HUES48 (cell line): ENCODE measurements at regions not wholly inside any gene's neighbourhood (a gene's known extent, or its start where the extent isn't known, plus 50 kb on each side); places are given as distances from the start of the nearest gene placed in this dataset.

ENCODE experiments used
- H3K27ac ChIP-seq: one replicate; pipeline ENCODE4 v1.7.0; 2013; ENCODE audit warnings: low read depth, low read length, inconsistent platforms
- H3K27me3 ChIP-seq: 2 replicates; pipeline ENCODE4 v1.6.1; 2013; ENCODE audit warnings: mild to moderate bottlenecking, low read length; ENCODE audit not compliant: control insufficient read depth, insufficient read depth
- H3K36me3 ChIP-seq: 2 replicates; pipeline ENCODE4 v1.6.1; 2013; ENCODE audit warnings: low read length; ENCODE audit not compliant: control insufficient read depth, insufficient read depth
- H3K4me1 ChIP-seq: 2 replicates; pipeline ENCODE4 v1.6.1; 2013; ENCODE audit warnings: mild to moderate bottlenecking, low read length; ENCODE audit not compliant: control insufficient read depth, insufficient read depth
- H3K4me3 ChIP-seq: 2 replicates; pipeline ENCODE4 v1.5.1; 2013; ENCODE audit warnings: mild to moderate bottlenecking, low read depth, low read length
- H3K9ac ChIP-seq: 2 replicates; pipeline ENCODE4 v1.6.1; 2013; ENCODE audit warnings: mild to moderate bottlenecking, low read depth, low read length, moderate library complexity
- H3K9me3 ChIP-seq: 2 replicates; pipeline ENCODE4 v1.6.1; 2013; ENCODE audit warnings: low read length; ENCODE audit not compliant: control insufficient read depth, insufficient read depth

DNA sequence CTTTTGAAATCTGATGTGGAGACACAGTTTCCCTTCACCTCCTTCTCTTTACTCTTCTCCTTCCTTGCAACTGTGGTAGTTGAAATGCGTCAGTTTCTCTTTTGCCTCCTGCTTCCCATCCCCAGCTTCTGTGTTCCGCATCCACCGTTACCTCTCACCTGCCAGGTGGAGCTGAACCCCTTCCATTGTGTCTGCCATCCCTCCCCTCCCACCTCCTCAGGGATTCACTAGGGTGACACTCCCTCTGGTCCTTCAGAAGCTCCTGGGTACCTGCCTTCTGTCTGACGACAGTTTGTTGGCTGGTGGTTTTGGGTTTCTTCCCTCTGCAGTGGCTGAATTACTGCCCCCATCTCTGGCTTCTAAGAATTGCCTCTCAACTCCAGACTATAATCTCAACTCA lies 132.1 kb downstream of the SLC24A2 start:
- H3K9ac ChIP-seq, result no peak overlapping the region
- H3K27ac ChIP-seq, result no peak overlapping the region
- no peaks in the 10 kb centered on the region for H3K36me3 ChIP-seq
- H3K4me1 ChIP-seq, result peaks cover 10% of the 10 kb centered on the region
- no peak overlapping the region for H3K4me3 ChIP-seq
- H3K27me3 ChIP-seq, result no peaks in the 10 kb centered on the region
- no peaks in the 10 kb centered on the region for H3K9me3 ChIP-seq

DNA sequence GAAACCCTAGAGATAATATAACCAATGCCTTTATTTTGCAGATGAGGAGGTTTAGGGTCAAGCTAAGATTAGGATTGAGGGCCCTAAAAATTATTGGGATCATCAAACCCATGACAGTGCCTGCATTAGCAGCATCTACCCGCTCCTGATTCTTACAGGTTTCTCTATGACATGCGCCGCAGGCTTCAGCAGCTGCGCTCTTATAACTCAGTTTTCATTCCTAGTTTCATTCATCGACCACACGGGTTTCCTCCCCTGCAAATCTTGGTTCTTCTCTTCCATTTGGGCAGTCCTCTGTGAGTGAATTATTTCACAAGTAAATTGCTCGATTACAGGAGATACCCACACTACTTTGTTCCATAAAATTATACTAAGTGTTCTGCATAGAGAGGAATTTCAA lies 137.2 kb downstream of the SLC24A2 start:
- Histone ChIP-seq H3K9ac (no peak overlapping the region), H3K4me1 (peaks cover 6% of the 10 kb centered on the region), H3K9me3 (no peaks in the 10 kb centered on the region), H3K36me3 (no peaks in the 10 kb centered on the region), H3K4me3 (no peak overlapping the region), H3K27ac (no peak overlapping the region), H3K27me3 (no peaks in the 10 kb centered on the region)

DNA sequence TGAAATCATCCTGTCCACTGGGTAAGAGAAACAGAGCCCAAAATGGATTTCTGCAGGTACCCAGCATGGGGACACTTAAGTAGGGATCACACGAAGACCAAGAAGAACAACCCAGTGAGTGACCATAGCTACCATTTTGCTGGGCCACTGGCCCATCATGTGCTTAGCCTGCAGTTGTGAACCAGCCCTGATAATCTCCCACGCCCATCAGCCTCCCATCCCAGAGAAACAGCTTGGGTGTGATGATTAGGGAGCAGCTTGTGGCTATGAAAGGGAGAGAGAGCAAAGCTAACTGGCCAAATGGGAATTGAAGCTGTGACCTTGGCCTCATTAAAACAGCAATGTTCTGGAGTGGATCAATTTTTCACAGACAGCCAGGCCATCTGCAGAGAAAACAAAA lies 138.5 kb downstream of the SLC24A2 start:
- H3K9ac ChIP-seq, result no peak overlapping the region
- no peaks in the 10 kb centered on the region for H3K4me1 ChIP-seq
- no peak overlapping the region for H3K4me3 ChIP-seq
- H3K27me3 ChIP-seq, result no peaks in the 10 kb centered on the region
- H3K27ac ChIP-seq, result no peak overlapping the region
- H3K9me3 ChIP-seq, result no peaks in the 10 kb centered on the region
- no peaks in the 10 kb centered on the region for H3K36me3 ChIP-seq

DNA sequence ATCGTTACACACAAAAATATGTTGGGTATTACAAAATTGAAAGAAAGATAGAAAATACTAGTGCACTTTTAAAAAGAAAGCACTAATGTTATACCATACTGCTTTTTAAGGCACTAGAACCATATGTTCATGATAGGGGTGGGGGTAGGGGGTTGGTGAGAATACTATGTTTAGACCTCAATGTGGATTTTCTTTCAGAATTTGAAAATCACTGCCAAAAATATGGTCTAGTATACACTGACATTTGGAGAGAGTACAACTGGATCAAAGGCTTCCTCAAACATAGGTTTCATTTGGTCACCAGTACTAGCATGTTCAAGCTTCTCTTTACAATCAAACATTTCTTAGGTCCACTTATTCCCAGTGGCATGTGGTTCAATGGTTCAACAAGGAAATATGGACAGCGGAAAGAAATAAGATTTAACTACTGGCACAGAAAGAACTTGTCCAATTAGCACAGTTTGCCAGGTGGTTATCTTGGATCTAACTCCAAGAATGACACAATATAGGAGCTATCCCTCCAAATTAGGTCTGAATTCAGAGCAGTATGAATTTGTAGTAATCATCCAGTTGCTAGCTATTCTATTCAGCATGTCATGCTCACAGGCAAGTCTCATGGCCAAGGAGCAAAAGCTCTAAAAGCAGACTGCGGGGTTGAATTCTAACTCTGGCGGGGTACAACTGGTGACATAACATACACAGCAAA lies 139.3 kb downstream of the SLC24A2 start:
- no peaks in the 10 kb centered on the region for H3K9me3 ChIP-seq
- H3K27me3 ChIP-seq, result no peaks in the 10 kb centered on the region

DNA sequence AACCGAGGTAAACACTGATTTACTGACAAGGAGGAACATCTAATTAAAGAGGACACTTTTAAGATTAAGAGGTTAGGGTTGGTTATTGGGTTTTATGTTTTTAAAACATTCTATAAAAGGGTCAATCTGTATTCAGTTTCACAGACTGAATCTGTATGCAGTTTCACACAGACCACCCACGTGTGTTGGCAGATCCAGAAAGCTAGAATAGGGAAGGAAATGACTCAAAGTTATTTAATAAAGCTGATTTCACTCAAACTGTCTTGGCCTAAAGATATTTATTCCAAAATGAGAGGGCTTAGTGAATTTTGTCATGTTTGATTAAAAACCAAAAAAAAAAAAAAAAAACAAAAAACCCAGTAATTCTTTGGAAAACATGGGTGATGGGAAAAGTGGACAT lies 140.2 kb downstream of the SLC24A2 start:
- Histone ChIP-seq H3K9me3 (no peaks in the 10 kb centered on the region), H3K4me3 (no peak overlapping the region), H3K36me3 (no peaks in the 10 kb centered on the region), H3K27me3 (no peaks in the 10 kb centered on the region), H3K4me1 (no peaks in the 10 kb centered on the region), H3K9ac (no peak overlapping the region), H3K27ac (no peak overlapping the region)

More for the DNA sequence above, 139.3 kb downstream of the SLC24A2 start:
- Histone ChIP-seq H3K9ac (no peak overlapping the region), H3K4me1 (no peaks in the 10 kb centered on the region), H3K4me3 (no peak overlapping the region), H3K27ac (no peak overlapping the region), H3K36me3 (no peaks in the 10 kb centered on the region)

DNA sequence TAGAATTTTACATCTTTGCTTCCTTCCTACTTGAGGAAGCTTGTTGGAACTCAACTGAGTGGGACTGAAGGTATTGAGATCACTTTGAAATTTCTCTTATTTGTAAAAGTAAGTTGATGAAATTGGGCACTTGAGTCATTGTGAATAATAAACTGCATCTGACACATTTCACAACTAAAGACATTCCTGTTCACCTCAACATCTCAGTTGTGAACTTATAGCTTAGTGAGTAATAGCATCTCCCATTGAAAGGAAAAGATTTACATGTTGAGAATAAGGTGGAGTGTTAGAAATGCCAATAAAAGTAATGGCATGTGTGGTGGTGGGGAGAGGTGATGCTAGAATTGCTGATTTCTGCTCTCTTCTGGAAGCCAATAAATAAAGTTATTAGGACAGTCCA lies 145.0 kb downstream of the SLC24A2 start:
- no peaks in the 10 kb centered on the region for H3K9me3 ChIP-seq

DNA sequence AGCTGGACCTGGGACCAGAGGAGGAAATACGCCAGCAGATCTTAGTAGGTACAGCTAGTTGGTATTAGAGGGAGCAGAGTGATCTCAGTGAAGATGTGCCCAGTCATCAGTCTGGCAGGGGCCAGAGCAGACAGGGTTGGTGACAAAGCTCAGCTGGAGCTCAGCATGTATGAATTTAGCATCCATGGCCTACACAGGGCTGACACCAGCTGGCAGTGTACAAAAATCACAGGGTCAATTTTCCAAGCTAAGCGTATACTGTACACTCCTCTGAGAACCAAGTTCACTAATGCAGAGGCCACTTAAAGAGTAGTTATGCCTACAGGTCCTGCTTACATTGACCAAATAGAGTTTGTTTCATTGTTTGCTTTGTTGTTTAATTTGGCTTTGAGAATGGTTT lies 146.6 kb downstream of the SLC24A2 start:
- H3K9me3 ChIP-seq, result no peaks in the 10 kb centered on the region
- H3K27ac ChIP-seq, result no peak overlapping the region
- no peak overlapping the region for H3K4me3 ChIP-seq
- no peak overlapping the region for H3K9ac ChIP-seq
- 0 out of 2 replicates have a peak, but pooled peaks cover 2% of the 10 kb centered on the region for H3K4me1 ChIP-seq
- H3K27me3 ChIP-seq, result no peaks in the 10 kb centered on the region
- no peaks in the 10 kb centered on the region for H3K36me3 ChIP-seq

More for the DNA sequence above, 145.0 kb downstream of the SLC24A2 start:
- Histone ChIP-seq H3K27ac (no peak overlapping the region), H3K36me3 (no peaks in the 10 kb centered on the region), H3K4me3 (no peak overlapping the region), H3K27me3 (no peaks in the 10 kb centered on the region), H3K4me1 (0 out of 2 replicates have a peak, but pooled peaks cover 2% of the 10 kb centered on the region), H3K9ac (no peak overlapping the region)

DNA sequence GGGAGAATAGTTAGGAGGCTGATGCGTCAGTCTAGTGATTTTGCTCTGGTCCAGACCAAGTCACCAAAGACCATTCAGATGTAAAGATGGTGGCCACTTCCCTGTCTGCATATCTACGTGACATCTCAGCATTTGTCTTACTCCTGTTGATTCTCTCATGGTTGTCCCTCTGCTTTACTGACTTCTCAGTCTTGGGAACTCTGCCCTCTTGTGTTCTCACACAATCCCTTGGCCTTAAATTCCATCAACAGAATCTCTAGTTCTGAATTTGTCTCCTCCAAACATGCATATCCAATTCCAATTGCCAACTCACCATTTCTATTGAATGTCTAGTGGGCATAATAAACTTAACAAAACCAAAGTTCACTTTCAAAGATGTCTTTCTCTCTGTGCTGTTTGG lies 147.8 kb downstream of the SLC24A2 start:
- Histone ChIP-seq H3K27me3 (no peaks in the 10 kb centered on the region), H3K27ac (no peak overlapping the region), H3K9ac (no peak overlapping the region), H3K4me1 (0 out of 2 replicates have a peak, but pooled peaks cover 2% of the 10 kb centered on the region), H3K4me3 (no peak overlapping the region), H3K9me3 (no peaks in the 10 kb centered on the region), H3K36me3 (no peaks in the 10 kb centered on the region)

DNA sequence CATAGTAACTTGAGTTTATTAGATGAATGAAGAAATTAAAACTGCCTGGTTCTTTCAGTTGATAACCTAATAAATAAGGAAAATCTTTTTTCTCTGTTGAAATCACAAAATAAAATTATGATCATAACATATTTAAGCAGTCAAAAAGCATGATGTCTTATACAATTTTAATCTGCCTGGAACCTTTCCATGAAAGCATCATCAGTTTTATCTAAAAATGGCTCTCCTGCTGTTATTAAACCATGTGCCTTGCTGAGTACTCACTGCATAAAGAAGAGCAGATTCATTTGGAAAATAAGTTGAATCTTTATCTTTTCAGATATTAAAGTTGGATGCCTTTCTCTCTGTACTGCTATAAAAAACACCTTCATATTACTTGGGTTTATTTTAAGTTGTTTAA lies 148.8 kb downstream of the SLC24A2 start:
- no peak overlapping the region for H3K9ac ChIP-seq
- no peaks in the 10 kb centered on the region for H3K27me3 ChIP-seq
- H3K4me1 ChIP-seq, result 0 out of 2 replicates have a peak, but pooled peaks cover 2% of the 10 kb centered on the region
- no peak overlapping the region for H3K27ac ChIP-seq
- no peaks in the 10 kb centered on the region for H3K36me3 ChIP-seq
- H3K4me3 ChIP-seq, result no peak overlapping the region
- H3K9me3 ChIP-seq, result no peaks in the 10 kb centered on the region

DNA sequence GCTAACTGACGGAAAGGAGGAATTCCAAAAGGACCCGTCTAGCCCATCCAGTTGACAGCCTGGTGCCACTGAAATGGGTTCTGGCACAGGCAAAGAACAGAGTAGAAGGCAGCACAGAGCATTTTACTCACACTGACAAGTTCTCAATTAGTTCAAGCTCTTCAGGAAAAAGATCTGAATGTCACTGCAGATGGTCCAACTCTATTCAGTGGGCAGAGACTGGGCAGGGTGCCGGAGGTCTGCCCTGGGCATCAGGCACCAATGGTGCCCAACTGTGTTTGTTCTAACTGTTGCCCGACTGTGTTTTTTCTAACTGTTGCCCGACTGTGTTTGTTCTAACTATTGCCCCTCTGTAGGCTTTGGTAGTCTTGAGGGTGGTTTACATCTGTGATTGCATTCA lies 151.8 kb downstream of the SLC24A2 start:
- H3K27me3 ChIP-seq, result no peaks in the 10 kb centered on the region
- H3K9me3 ChIP-seq, result no peaks in the 10 kb centered on the region

DNA sequence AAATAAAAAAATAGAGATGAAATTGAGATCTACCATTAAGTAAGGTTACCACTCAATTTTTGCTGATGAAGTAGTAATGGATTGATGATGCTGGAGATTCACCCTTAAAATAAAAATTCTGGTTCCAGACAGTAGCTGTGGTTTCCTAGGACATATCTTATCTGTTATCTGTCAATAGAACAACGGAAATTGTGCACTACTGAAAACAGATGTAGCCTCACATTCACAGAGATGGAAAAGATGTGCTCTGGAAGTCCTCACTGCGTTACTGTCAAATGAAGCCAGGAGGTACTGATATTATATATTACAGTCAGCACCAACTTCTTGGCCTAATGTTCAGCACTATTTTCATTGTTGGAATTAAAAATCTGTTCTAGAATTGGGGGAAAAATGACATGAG lies 154.0 kb downstream of the SLC24A2 start:
- Histone ChIP-seq H3K36me3 (no peaks in the 10 kb centered on the region), H3K27ac (no peak overlapping the region), H3K9me3 (no peaks in the 10 kb centered on the region), H3K4me1 (no peaks in the 10 kb centered on the region), H3K9ac (no peak overlapping the region), H3K27me3 (no peaks in the 10 kb centered on the region), H3K4me3 (no peak overlapping the region)

More for the DNA sequence above, 151.8 kb downstream of the SLC24A2 start:
- Histone ChIP-seq H3K36me3 (no peaks in the 10 kb centered on the region), H3K4me1 (0 out of 2 replicates have a peak, but pooled peaks cover 2% of the 10 kb centered on the region), H3K9ac (no peak overlapping the region), H3K27ac (no peak overlapping the region), H3K4me3 (no peak overlapping the region)
